ENCODE measurements at regions not wholly inside any gene's neighbourhood (a gene's known extent, or its start where the extent isn't known, plus 50 kb on each side); places are given as distances from the start of the nearest gene placed in this dataset.

DNA sequence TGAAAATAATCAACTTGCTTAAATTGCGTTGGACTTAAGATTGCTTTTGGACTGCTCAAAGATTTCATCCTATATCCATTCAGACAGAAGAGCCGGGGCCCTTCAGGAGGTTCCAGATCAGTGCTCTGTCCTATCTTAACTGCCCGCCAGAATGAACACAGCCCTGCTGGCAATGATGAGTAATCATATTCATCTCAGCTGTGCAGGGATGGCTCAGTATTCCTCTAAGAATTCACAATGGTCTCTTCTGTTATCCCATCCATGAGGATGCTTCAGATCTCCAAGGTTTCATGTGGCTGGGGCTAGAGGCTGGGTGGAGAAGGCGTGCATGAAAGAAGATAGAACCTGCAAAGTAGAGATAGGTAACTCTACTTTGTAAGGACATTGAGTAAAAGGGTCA is 80.0 kb upstream of the NPVF start:
- no peak for TF ChIP-seq POLR2A (IDR thresholded peaks at IDR 0.05)
- TF ChIP-seq, protein P1, sequence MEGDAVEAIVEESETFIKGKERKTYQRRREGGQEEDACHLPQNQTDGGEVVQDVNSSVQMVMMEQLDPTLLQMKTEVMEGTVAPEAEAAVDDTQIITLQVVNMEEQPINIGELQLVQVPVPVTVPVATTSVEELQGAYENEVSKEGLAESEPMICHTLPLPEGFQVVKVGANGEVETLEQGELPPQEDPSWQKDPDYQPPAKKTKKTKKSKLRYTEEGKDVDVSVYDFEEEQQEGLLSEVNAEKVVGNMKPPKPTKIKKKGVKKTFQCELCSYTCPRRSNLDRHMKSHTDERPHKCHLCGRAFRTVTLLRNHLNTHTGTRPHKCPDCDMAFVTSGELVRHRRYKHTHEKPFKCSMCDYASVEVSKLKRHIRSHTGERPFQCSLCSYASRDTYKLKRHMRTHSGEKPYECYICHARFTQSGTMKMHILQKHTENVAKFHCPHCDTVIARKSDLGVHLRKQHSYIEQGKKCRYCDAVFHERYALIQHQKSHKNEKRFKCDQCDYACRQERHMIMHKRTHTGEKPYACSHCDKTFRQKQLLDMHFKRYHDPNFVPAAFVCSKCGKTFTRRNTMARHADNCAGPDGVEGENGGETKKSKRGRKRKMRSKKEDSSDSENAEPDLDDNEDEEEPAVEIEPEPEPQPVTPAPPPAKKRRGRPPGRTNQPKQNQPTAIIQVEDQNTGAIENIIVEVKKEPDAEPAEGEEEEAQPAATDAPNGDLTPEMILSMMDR (IDR thresholded peaks at IDR 0.05) = no peak

Data from breast epithelium (tissue), 3 donors.